ENCODE measurements at regions not wholly inside any gene's neighbourhood (a gene's known extent, or its start where the extent isn't known, plus 50 kb on each side); places are given as distances from the start of the nearest gene placed in this dataset.

GRCh38 chr3:83461411-83461810 lies 1497.4 kb upstream of the CADM2 start:
- Histone ChIP-seq H3K4ac (ENCODE audit: low read depth, low read length) (no peak overlapping the region), H3K4me2 (ENCODE audit: insufficient read depth, insufficient read length, low read length) (no peak overlapping the region), H2BK120ac (ENCODE audit: low read depth, low read length, poor library complexity, severe bottlenecking) (no peak overlapping the region), H3K27ac (ENCODE audit: insufficient read length, low read depth, low read length) (no peak overlapping the region), H3K9me3 (ENCODE audit: control insufficient read depth, low read depth, low read length) (no peaks in the 10 kb centered on the region), H2BK15ac (ENCODE audit: low read depth, low read length) (0 out of 2 replicates have a peak overlapping the region, but pooled peaks have one; percentile 97), H3K23me2 (ENCODE audit: insufficient read length, low read depth, low read length, poor library complexity, severe bottlenecking) (no peaks in the 10 kb centered on the region), H4K8ac (replicated peaks; ENCODE audit: insufficient read length, low read depth, low read length) (no peak overlapping the region), H3K27me3 (ENCODE audit: insufficient read depth, low read length) (no peaks in the 10 kb centered on the region), H2AFZ (ENCODE audit: low read length) (no peak overlapping the region), H3K79me2 (ENCODE audit: insufficient read depth, low read length) (no peaks in the 10 kb centered on the region), H2BK12ac (ENCODE audit: insufficient read length, low read depth, low read length) (no peak overlapping the region), H3K9ac (ENCODE audit: extremely low read depth, insufficient read length, low read length) (no peak overlapping the region), H2AK5ac (ENCODE audit: insufficient read length, low read length) (no peak overlapping the region), H4K20me1 (ENCODE audit: control insufficient read depth, insufficient read depth, insufficient read length) (no peaks in the 10 kb centered on the region), H3K4me1 (ENCODE audit: insufficient read depth, low read length) (no peaks in the 10 kb centered on the region), H2BK5ac (ENCODE audit: insufficient read length, low read length) (no peak overlapping the region), H3T11ph (ENCODE audit: low read length) (no peak overlapping the region), H3K56ac (ENCODE audit: insufficient read length, low read depth, low read length) (no peak overlapping the region), H3K23ac (ENCODE audit: insufficient read length, low read depth, low read length) (no peak overlapping the region), H3K18ac (ENCODE audit: insufficient read length, low read depth, low read length) (no peak overlapping the region), H4K91ac (ENCODE audit: insufficient read length, low read depth, low read length) (no peak overlapping the region), H3K79me1 (ENCODE audit: insufficient read depth, low read depth, low read length, poor library complexity, severe bottlenecking) (no peaks in the 10 kb centered on the region), H4K5ac (ENCODE audit: insufficient read length, low read depth, low read length) (no peak overlapping the region), H3K14ac (ENCODE audit: insufficient read depth, low read length) (no peak overlapping the region), H2BK20ac (ENCODE audit: low read depth, low read length, poor library complexity, severe bottlenecking) (no peak overlapping the region)
- Mint-ChIP-seq H3K4me3 (no peak overlapping the region), H3K36me3 (ENCODE audit: insufficient read depth in 1 of 3, low read depth in 3 of 3) (no peaks in the 10 kb centered on the region; a peak in 1 of 7 replicates), H3K9me3 (peaks cover 1 to 4% of the 10 kb centered on the region in 2 experiments; a peak in 2 of 5 replicates), H3K27me3 (ENCODE audit: low read depth) (no peaks in the 10 kb centered on the region), H3K4me1 (peaks cover 13 to 19% of the 10 kb centered on the region in 2 experiments), H3K27ac (no peak overlapping the region)
- no peak for TF ChIP-seq CTCF (conservative IDR thresholded peaks at IDR 0.05)
- DNase-seq = no peak
- WGBS (ENCODE audit: extremely low coverage, insufficient read length, low lambda C conversion rate) = no CpG with 5 or more reads among the region's 1 CpG
